ENCODE measurements at regions not wholly inside any gene's neighbourhood (a gene's known extent, or its start where the extent isn't known, plus 50 kb on each side); places are given as distances from the start of the nearest gene placed in this dataset.

- Histone ChIP-seq H4K20me1 (ENCODE audit: control insufficient read depth, extremely low read depth, insufficient read depth, low read length) (no peaks in the 10 kb centered on the region), H3K4me3 (replicated peaks in 1 of 4; ENCODE audit: control extremely low read depth in 1 of 4, insufficient read depth in 1 of 4, low read depth in 3 of 4, low read length in 4 of 4) (no peak overlapping the region), H3K9ac (ENCODE audit: insufficient read depth, low read length) (no peak overlapping the region), H3K27me3 (ENCODE audit: control insufficient read depth, insufficient read depth, low read length) (no peaks in the 10 kb centered on the region), H3K36me3 (ENCODE audit: control insufficient read depth, insufficient read depth, low read length) (no peaks in the 10 kb centered on the region), H3K79me2 (ENCODE audit: control insufficient read depth, insufficient read depth, low read length) (no peaks in the 10 kb centered on the region), H3K4me2 (ENCODE audit: extremely low read depth, insufficient read depth, low read length) (no peak overlapping the region), H3K27ac (ENCODE audit: insufficient read depth, low read length) (no peak overlapping the region), H2AFZ (ENCODE audit: low read length) (no peak overlapping the region), H3K9me3 (ENCODE audit: control insufficient read depth, insufficient read depth, low read depth, low read length) (no peaks in the 10 kb centered on the region), H3K4me1 (ENCODE audit: control insufficient read depth, extremely low read depth, insufficient read depth, low read length) (no peaks in the 10 kb centered on the region)
- DNase-seq (ENCODE audit: low read depth in 2 of 2) = no peak
- TF ChIP-seq CTCF (conservative IDR thresholded peaks at IDR 0.05 in 1 of 2, IDR thresholded peaks at IDR 0.05 in 1 of 2; ENCODE audit: low read depth in 1 of 2, low read length in 2 of 2) (no peak), EZH2 (IDR thresholded peaks at IDR 0.05; ENCODE audit: low read length, missing control alignments) (no peak)
Measured at GRCh38 chr16:65794973-65795372, 571.5 kb upstream of the CDH5 start.

- no peak overlapping the region for H3K4me2 ChIP-seq (ENCODE audit: extremely low read depth, insufficient read depth, low read length)
- DNase-seq (ENCODE audit: low read depth in 2 of 2) = peak in 1 of 2 donors; percentile 21
- no peaks in the 10 kb centered on the region for H3K27me3 ChIP-seq (ENCODE audit: control insufficient read depth, insufficient read depth, low read length)
- H3K9ac ChIP-seq (ENCODE audit: insufficient read depth, low read length) = no peak overlapping the region
- H3K4me1 ChIP-seq (ENCODE audit: control insufficient read depth, extremely low read depth, insufficient read depth, low read length) = no peaks in the 10 kb centered on the region
- TF ChIP-seq CTCF (conservative IDR thresholded peaks at IDR 0.05 in 1 of 2, IDR thresholded peaks at IDR 0.05 in 1 of 2; ENCODE audit: low read depth in 1 of 2, low read length in 2 of 2) (no peak), EZH2 (IDR thresholded peaks at IDR 0.05; ENCODE audit: low read length, missing control alignments) (no peak)
- H4K20me1 ChIP-seq (ENCODE audit: control insufficient read depth, extremely low read depth, insufficient read depth, low read length) = no peaks in the 10 kb centered on the region
- H3K9me3 ChIP-seq (ENCODE audit: control insufficient read depth, insufficient read depth, low read depth, low read length) = no peaks in the 10 kb centered on the region
- H3K79me2 ChIP-seq (ENCODE audit: control insufficient read depth, insufficient read depth, low read length) = no peaks in the 10 kb centered on the region
- H3K4me3 ChIP-seq (replicated peaks in 1 of 4; ENCODE audit: control extremely low read depth in 1 of 4, insufficient read depth in 1 of 4, low read depth in 3 of 4, low read length in 4 of 4) = no peak overlapping the region
- H3K27ac ChIP-seq (ENCODE audit: insufficient read depth, low read length) = no peak overlapping the region
- no peak overlapping the region for H2AFZ ChIP-seq (ENCODE audit: low read length)
- no peaks in the 10 kb centered on the region for H3K36me3 ChIP-seq (ENCODE audit: control insufficient read depth, insufficient read depth, low read length)
Measured at GRCh38 chr16:65793781-65794180, 572.7 kb upstream of the CDH5 start.

- no peak for DNase-seq (ENCODE audit: low read depth in 2 of 2)
- Histone ChIP-seq H3K4me1 (ENCODE audit: control insufficient read depth, extremely low read depth, insufficient read depth, low read length) (no peaks in the 10 kb centered on the region), H3K36me3 (ENCODE audit: control insufficient read depth, insufficient read depth, low read length) (no peaks in the 10 kb centered on the region), H3K4me2 (ENCODE audit: extremely low read depth, insufficient read depth, low read length) (no peak overlapping the region), H3K9me3 (ENCODE audit: control insufficient read depth, insufficient read depth, low read depth, low read length) (no peaks in the 10 kb centered on the region), H4K20me1 (ENCODE audit: control insufficient read depth, extremely low read depth, insufficient read depth, low read length) (no peaks in the 10 kb centered on the region), H2AFZ (ENCODE audit: low read length) (no peak overlapping the region), H3K27me3 (ENCODE audit: control insufficient read depth, insufficient read depth, low read length) (no peaks in the 10 kb centered on the region), H3K27ac (ENCODE audit: insufficient read depth, low read length) (no peak overlapping the region), H3K9ac (ENCODE audit: insufficient read depth, low read length) (no peak overlapping the region), H3K79me2 (ENCODE audit: control insufficient read depth, insufficient read depth, low read length) (no peaks in the 10 kb centered on the region), H3K4me3 (replicated peaks in 1 of 4; ENCODE audit: control extremely low read depth in 1 of 4, insufficient read depth in 1 of 4, low read depth in 3 of 4, low read length in 4 of 4) (no peak overlapping the region)
- TF ChIP-seq EZH2 (IDR thresholded peaks at IDR 0.05; ENCODE audit: low read length, missing control alignments) = no peak
- TF ChIP-seq CTCF (conservative IDR thresholded peaks at IDR 0.05 in 1 of 2, IDR thresholded peaks at IDR 0.05 in 1 of 2; ENCODE audit: low read depth in 1 of 2, low read length in 2 of 2) = no peak
Measured at GRCh38 chr16:65790768-65791167, 575.7 kb upstream of the CDH5 start.
